VCaP (cell line): ENCODE measurements at regions not wholly inside any gene's neighbourhood (a gene's known extent, or its start where the extent isn't known, plus 50 kb on each side); places are given as distances from the start of the nearest gene placed in this dataset.
A peak's percentile ranks its signal among the peaks of the same experiment; 100 is the strongest.

Experiments used
- H3K27ac ChIP-seq: fragments of 450-650 bp; 2 replicates; pipeline ENCODE4 v1.5.1; 2017
- TF ChIP-seq, protein P1 (sequence below): fragments of 450-650 bp; conservative IDR thresholded peaks from 2 replicates; pipeline ENCODE4 v1.5.1; 2017; ENCODE audit warnings: mild to moderate bottlenecking, moderate library complexity

GRCh38 chr2:12941203-12941602, 224.5 kb downstream of the TRIB2 start:
- no peak overlapping the region for H3K27ac ChIP-seq
- TF ChIP-seq, protein P1, sequence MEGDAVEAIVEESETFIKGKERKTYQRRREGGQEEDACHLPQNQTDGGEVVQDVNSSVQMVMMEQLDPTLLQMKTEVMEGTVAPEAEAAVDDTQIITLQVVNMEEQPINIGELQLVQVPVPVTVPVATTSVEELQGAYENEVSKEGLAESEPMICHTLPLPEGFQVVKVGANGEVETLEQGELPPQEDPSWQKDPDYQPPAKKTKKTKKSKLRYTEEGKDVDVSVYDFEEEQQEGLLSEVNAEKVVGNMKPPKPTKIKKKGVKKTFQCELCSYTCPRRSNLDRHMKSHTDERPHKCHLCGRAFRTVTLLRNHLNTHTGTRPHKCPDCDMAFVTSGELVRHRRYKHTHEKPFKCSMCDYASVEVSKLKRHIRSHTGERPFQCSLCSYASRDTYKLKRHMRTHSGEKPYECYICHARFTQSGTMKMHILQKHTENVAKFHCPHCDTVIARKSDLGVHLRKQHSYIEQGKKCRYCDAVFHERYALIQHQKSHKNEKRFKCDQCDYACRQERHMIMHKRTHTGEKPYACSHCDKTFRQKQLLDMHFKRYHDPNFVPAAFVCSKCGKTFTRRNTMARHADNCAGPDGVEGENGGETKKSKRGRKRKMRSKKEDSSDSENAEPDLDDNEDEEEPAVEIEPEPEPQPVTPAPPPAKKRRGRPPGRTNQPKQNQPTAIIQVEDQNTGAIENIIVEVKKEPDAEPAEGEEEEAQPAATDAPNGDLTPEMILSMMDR = no peak

DNA sequence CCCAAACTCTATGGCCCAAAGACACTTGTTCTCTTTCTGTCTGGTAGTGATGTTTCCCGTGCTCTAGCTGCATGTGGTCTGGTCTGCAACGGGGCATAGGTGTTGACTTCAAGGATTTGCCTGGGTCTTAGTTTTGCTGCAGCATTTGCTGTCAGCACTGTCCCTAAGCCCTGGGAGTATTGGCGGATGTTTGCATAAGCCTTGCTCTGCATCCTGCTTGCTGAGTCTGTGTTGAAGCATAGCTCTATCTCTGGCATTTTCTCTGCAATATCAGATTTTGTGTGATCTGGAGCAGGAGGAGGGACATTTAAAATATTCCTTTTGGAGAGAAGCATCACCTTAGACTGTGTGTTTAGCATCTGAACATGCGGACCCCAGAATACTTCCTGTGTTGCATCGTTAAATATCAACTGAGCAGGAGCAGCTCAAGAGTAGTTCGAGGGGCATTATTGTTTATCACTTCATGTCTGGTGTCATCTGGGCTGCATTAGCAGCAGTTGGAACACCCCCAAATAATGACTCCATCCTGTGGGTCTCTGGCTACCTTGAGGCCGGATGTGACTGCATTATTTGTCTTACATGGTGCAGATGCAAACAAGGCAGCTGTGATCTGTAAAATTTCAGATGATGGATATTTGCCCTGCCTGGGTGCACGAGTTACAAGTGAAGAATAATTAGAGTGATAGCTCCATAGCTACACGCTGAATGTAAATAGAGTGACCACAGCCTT, 231.7 kb downstream of the TRIB2 start:
- TF ChIP-seq, protein P1 = no peak
- peak overlapping the region; percentile 54 for H3K27ac ChIP-seq

- peak overlapping the region; percentile 54 for H3K27ac ChIP-seq
- TF ChIP-seq, protein P1 = no peak
Observed at GRCh38 chr2:12948961-12949353, 232.2 kb downstream of the TRIB2 start.

- peak overlapping the region; percentile 54 for H3K27ac ChIP-seq
- TF ChIP-seq, protein P1 = no peak
Observed at GRCh38 chr2:12949406-12949805, 232.7 kb downstream of the TRIB2 start.

DNA sequence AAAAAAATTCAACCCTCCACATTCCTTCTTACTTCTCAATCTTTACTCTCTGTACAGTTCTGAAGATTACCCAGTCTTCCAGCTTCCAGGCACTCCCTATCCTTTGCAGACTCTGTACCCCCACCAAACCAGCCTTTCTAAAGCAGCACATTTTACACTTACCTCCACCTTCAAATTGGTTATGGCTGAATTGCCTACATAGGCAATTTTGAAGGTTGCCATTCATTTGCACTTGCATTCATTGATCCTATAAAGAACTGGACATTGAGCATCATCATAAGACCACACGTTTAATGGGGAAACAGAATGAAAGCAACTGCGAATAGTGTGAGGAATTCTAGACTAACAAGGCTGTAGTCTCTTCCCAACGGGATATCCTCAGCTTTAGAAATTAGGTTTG, 233.4 kb downstream of the TRIB2 start:
- H3K27ac ChIP-seq = no peak overlapping the region; the same call in 1 of the 2 replicates
- TF ChIP-seq, protein P1 = no peak

DNA sequence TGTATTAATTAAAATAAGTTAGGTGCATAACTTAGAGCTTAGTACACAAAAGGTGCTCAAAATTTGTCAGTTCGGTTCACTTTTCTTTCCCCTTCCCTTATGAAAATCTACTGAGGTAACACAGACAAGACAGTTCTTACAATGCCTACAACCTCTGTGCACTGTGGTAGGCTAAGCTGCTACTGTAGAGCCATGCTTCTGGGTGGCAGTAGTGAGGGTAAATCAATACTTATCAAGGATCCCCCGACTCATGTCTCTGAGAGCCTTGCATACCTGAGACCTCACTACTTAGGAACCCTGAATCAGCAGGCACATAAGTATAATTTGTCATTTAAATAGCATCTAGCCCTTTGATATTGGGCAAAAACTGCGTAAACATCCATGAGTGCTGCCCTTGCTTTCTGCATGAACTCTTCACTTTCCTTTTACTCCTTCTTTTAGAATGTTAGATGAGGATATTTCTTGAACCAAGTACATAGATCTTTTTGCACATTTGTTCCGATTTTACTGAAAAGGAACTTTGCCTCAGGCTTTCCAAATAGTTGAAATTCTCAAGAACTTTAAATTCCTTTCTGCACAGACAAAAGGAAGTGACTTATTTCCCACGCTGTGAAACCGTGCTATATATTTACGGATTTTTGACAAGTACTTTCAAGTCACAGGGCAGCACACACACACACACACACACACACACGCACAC, 234.4 kb downstream of the TRIB2 start:
- TF ChIP-seq, protein P1 = no peak
- no peak overlapping the region for H3K27ac ChIP-seq

GRCh38 chr2:12951657-12951973, 234.9 kb downstream of the TRIB2 start:
- no peak overlapping the region for H3K27ac ChIP-seq
- TF ChIP-seq, protein P1 = no peak
